ENCODE measurements at regions not wholly inside any gene's neighbourhood (a gene's known extent, or its start where the extent isn't known, plus 50 kb on each side); places are given as distances from the start of the nearest gene placed in this dataset.

GRCh38 chr13:73754241-73754640 is 380.0 kb downstream of the KLF12 start:
- DNase-seq (ENCODE audit: low read depth, low spot score): no peak
- TF ChIP-seq CTCF (IDR thresholded peaks at IDR 0.05; ENCODE audit: low read depth, low read length): no peak
- no peak overlapping the region for H3K4me3 ChIP-seq (ENCODE audit: low read depth, low read length)
- in situ Hi-C loops (cut with HindIII; ENCODE audit: low sequenced_read_pairs): no loop called here

GRCh38 chr13:73751290-73751689 is 382.9 kb downstream of the KLF12 start:
- H3K4me3 ChIP-seq (ENCODE audit: low read depth, low read length): no peak overlapping the region
- TF ChIP-seq CTCF (IDR thresholded peaks at IDR 0.05; ENCODE audit: low read depth, low read length): no peak
- in situ Hi-C loops (cut with HindIII; ENCODE audit: low sequenced_read_pairs): no loop called here
- no peak for DNase-seq (ENCODE audit: low read depth, low spot score)

- no peak for DNase-seq (ENCODE audit: low read depth, low spot score)
- TF ChIP-seq CTCF (IDR thresholded peaks at IDR 0.05; ENCODE audit: low read depth, low read length): no peak
- in situ Hi-C loops (cut with HindIII; ENCODE audit: low sequenced_read_pairs): no loop called here
- H3K4me3 ChIP-seq (ENCODE audit: low read depth, low read length): no peak overlapping the region
Measured at GRCh38 chr13:73748404-73748803, 385.8 kb downstream of the KLF12 start.

GRCh38 chr13:73745190-73745589 is 389.0 kb downstream of the KLF12 start:
- in situ Hi-C loops (cut with HindIII; ENCODE audit: low sequenced_read_pairs): no loop called here

GRCh38 chr13:73742982-73743381 is 391.2 kb downstream of the KLF12 start:
- no peak for DNase-seq (ENCODE audit: low read depth, low spot score)
- in situ Hi-C loops (cut with HindIII; ENCODE audit: low sequenced_read_pairs): no loop called here
- no peak overlapping the region for H3K4me3 ChIP-seq (ENCODE audit: low read depth, low read length)
- no peak for TF ChIP-seq CTCF (IDR thresholded peaks at IDR 0.05; ENCODE audit: low read depth, low read length)

More at GRCh38 chr13:73745190-73745589, 389.0 kb downstream of the KLF12 start:
- no peak for TF ChIP-seq CTCF (IDR thresholded peaks at IDR 0.05; ENCODE audit: low read depth, low read length)
- H3K4me3 ChIP-seq (ENCODE audit: low read depth, low read length): no peak overlapping the region
- DNase-seq (ENCODE audit: low read depth, low spot score): no peak

- H3K4me3 ChIP-seq (ENCODE audit: low read depth, low read length): no peak overlapping the region
- in situ Hi-C loops (cut with HindIII; ENCODE audit: low sequenced_read_pairs): no loop called here
- TF ChIP-seq CTCF (IDR thresholded peaks at IDR 0.05; ENCODE audit: low read depth, low read length): no peak
- no peak for DNase-seq (ENCODE audit: low read depth, low spot score)
Measured at GRCh38 chr13:73741742-73742141, 392.5 kb downstream of the KLF12 start.

GRCh38 chr13:73741111-73741510 is 393.1 kb downstream of the KLF12 start:
- in situ Hi-C loops (cut with HindIII; ENCODE audit: low sequenced_read_pairs): no loop called here
- no peak overlapping the region for H3K4me3 ChIP-seq (ENCODE audit: low read depth, low read length)
- TF ChIP-seq CTCF (IDR thresholded peaks at IDR 0.05; ENCODE audit: low read depth, low read length): no peak
- DNase-seq (ENCODE audit: low read depth, low spot score): no peak
